ENCODE measurements at regions not wholly inside any gene's neighbourhood (a gene's known extent, or its start where the extent isn't known, plus 50 kb on each side); places are given as distances from the start of the nearest gene placed in this dataset.
"Not testable (repeated sequence)": the region's sequence is repeated elsewhere in the genome, so short reads cannot be mapped to it uniquely, and the experiment has no call there.

GRCh38 chr11:60592601-60593000 lies 77.4 kb downstream of the MS4A13 start:
- DNase-seq (ENCODE audit: low spot score): no peak

- DNase-seq (ENCODE audit: low spot score): peak; percentile 13
Measured at GRCh38 chr11:60594998-60595642, 79.9 kb downstream of the MS4A13 start.

- DNase-seq (ENCODE audit: low spot score): no peak
Measured at GRCh38 chr11:60607483-60607882, 91.9 kb upstream of the MS4A8 start.

- DNase-seq (ENCODE audit: low spot score): no peak
Measured at GRCh38 chr11:60609632-60610031, 89.8 kb upstream of the MS4A8 start.

- no peak for DNase-seq (ENCODE audit: low spot score)
Measured at GRCh38 chr11:60610702-60611101, 88.7 kb upstream of the MS4A8 start.

GRCh38 chr11:60615497-60615896 lies 83.9 kb upstream of the MS4A8 start:
- DNase-seq (ENCODE audit: low spot score): no peak

- DNase-seq (ENCODE audit: low spot score): not testable (repeated sequence)
Measured at GRCh38 chr11:60621940-60622339, 77.5 kb upstream of the MS4A8 start.

GRCh38 chr11:60622776-60623175 lies 76.6 kb upstream of the MS4A8 start:
- DNase-seq (ENCODE audit: low spot score): not testable (repeated sequence)

GRCh38 chr11:60625262-60625661 lies 74.2 kb upstream of the MS4A8 start:
- DNase-seq (ENCODE audit: low spot score): no peak

GRCh38 chr11:60629399-60629798 lies 70.0 kb upstream of the MS4A8 start:
- no peak for DNase-seq (ENCODE audit: low spot score)

GRCh38 chr11:60631944-60632343 lies 67.5 kb upstream of the MS4A8 start:
- no peak for DNase-seq (ENCODE audit: low spot score)

- no peak for DNase-seq (ENCODE audit: low spot score)
Measured at GRCh38 chr11:60633645-60634044, 65.8 kb upstream of the MS4A8 start.

GRCh38 chr11:60634126-60634525 lies 65.3 kb upstream of the MS4A8 start:
- DNase-seq (ENCODE audit: low spot score): no peak

- DNase-seq (ENCODE audit: low spot score): no peak
Measured at GRCh38 chr11:60641940-60642339, 57.5 kb upstream of the MS4A8 start.

GRCh38 chr11:60647087-60647486 lies 52.3 kb upstream of the MS4A8 start:
- no peak for DNase-seq (ENCODE audit: low spot score)

Measured in Ammon's horn (tissue), 1 donor.